SU-DHL-6 (cell line): ENCODE measurements at regions not wholly inside any gene's neighbourhood (a gene's known extent, or its start where the extent isn't known, plus 50 kb on each side); places are given as distances from the start of the nearest gene placed in this dataset.

ENCODE experiments used
- EZH2phosphoT487 ChIP-seq: fragments of 200-600 bp; sonication (generic), shearing (Covaris generic); conservative IDR thresholded peaks from 2 replicates; pipeline ENCODE4 v1.6.1; 2018; ENCODE audit warnings: mild to moderate bottlenecking, antibody characterized with exemption, low read length, moderate library complexity, mixed read lengths
- TF ChIP-seq, protein P1 (sequence below): fragments of 200-600 bp; sonication (generic); IDR thresholded peaks from one replicate; pipeline ENCODE4 v1.5.1; 2017; ENCODE audit warnings: antibody characterized with exemption, mild to moderate bottlenecking, low read length, moderate library complexity; ENCODE audit not compliant: insufficient read depth, poor library complexity, severe bottlenecking

- TF ChIP-seq, protein P1, sequence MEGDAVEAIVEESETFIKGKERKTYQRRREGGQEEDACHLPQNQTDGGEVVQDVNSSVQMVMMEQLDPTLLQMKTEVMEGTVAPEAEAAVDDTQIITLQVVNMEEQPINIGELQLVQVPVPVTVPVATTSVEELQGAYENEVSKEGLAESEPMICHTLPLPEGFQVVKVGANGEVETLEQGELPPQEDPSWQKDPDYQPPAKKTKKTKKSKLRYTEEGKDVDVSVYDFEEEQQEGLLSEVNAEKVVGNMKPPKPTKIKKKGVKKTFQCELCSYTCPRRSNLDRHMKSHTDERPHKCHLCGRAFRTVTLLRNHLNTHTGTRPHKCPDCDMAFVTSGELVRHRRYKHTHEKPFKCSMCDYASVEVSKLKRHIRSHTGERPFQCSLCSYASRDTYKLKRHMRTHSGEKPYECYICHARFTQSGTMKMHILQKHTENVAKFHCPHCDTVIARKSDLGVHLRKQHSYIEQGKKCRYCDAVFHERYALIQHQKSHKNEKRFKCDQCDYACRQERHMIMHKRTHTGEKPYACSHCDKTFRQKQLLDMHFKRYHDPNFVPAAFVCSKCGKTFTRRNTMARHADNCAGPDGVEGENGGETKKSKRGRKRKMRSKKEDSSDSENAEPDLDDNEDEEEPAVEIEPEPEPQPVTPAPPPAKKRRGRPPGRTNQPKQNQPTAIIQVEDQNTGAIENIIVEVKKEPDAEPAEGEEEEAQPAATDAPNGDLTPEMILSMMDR = no peak
- TF ChIP-seq EZH2phosphoT487 = no peak
These were observed 437.3 kb upstream of the ZNF507 start for GRCh38 chr19:31908080-31908479.
